ENCODE measurements at regions not wholly inside any gene's neighbourhood (a gene's known extent, or its start where the extent isn't known, plus 50 kb on each side); places are given as distances from the start of the nearest gene placed in this dataset.

- Histone ChIP-seq H3K27me3 (ENCODE audit: control insufficient read depth in 1 of 2, insufficient read depth in 2 of 2, low read length in 2 of 2) (no peaks in the 10 kb centered on the region), H3K27ac (ENCODE audit: low read length) (no peak overlapping the region), H3K4me1 (ENCODE audit: control insufficient read depth, insufficient read depth, low read length) (no peaks in the 10 kb centered on the region), H3K4me3 (ENCODE audit: low read length in 2 of 2) (no peak overlapping the region), H3K36me3 (ENCODE audit: control insufficient read depth in 2 of 2, insufficient read depth in 2 of 2, low read length in 2 of 2) (no peaks in the 10 kb centered on the region), H3K9me3 (ENCODE audit: control insufficient read depth in 2 of 2, low read length in 2 of 2) (no peaks in the 10 kb centered on the region), H3K9ac (ENCODE audit: low read length in 2 of 2) (no peak overlapping the region)
Measured at GRCh38 chr3:117120014-117120413, 410.4 kb downstream of the TUSC7 start.

DNA sequence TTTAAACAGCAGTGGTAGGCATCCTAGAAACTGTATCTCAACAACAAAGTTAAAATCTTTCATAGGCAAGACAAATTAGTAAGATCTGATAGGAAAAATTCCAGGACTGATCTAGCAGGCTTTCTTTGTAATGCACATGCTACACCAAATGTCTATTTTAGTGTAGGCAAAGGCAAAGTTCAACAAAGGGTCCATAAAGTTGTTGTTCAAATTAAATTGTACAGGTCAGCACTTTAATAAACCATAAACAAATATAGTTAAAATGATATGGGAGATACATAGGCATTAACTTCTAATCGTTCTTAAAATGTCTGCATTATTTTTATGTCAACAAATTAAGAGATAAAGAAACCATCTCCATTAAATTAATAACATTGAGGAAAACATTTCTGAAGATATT lies 413.0 kb downstream of the TUSC7 start:
- Histone ChIP-seq H3K36me3 (ENCODE audit: control insufficient read depth in 2 of 2, insufficient read depth in 2 of 2, low read length in 2 of 2) (no peaks in the 10 kb centered on the region), H3K27ac (ENCODE audit: low read length) (no peak overlapping the region), H3K9ac (ENCODE audit: low read length in 2 of 2) (no peak overlapping the region), H3K9me3 (ENCODE audit: control insufficient read depth in 2 of 2, low read length in 2 of 2) (no peaks in the 10 kb centered on the region), H3K4me3 (ENCODE audit: low read length in 2 of 2) (no peak overlapping the region), H3K27me3 (ENCODE audit: control insufficient read depth in 1 of 2, insufficient read depth in 2 of 2, low read length in 2 of 2) (no peaks in the 10 kb centered on the region), H3K4me1 (ENCODE audit: control insufficient read depth, insufficient read depth, low read length) (no peaks in the 10 kb centered on the region)

- H3K4me3 ChIP-seq (ENCODE audit: low read length in 2 of 2): no peak overlapping the region
- H3K27me3 ChIP-seq (ENCODE audit: control insufficient read depth in 1 of 2, insufficient read depth in 2 of 2, low read length in 2 of 2): no peaks in the 10 kb centered on the region
- H3K9ac ChIP-seq (ENCODE audit: low read length in 2 of 2): no peak overlapping the region
- H3K36me3 ChIP-seq (ENCODE audit: control insufficient read depth in 2 of 2, insufficient read depth in 2 of 2, low read length in 2 of 2): no peaks in the 10 kb centered on the region
- no peak overlapping the region for H3K27ac ChIP-seq (ENCODE audit: low read length)
- H3K4me1 ChIP-seq (ENCODE audit: control insufficient read depth, insufficient read depth, low read length): no peaks in the 10 kb centered on the region
- no peaks in the 10 kb centered on the region for H3K9me3 ChIP-seq (ENCODE audit: control insufficient read depth in 2 of 2, low read length in 2 of 2)
Measured at GRCh38 chr3:117126460-117126859, 416.9 kb downstream of the TUSC7 start.

DNA sequence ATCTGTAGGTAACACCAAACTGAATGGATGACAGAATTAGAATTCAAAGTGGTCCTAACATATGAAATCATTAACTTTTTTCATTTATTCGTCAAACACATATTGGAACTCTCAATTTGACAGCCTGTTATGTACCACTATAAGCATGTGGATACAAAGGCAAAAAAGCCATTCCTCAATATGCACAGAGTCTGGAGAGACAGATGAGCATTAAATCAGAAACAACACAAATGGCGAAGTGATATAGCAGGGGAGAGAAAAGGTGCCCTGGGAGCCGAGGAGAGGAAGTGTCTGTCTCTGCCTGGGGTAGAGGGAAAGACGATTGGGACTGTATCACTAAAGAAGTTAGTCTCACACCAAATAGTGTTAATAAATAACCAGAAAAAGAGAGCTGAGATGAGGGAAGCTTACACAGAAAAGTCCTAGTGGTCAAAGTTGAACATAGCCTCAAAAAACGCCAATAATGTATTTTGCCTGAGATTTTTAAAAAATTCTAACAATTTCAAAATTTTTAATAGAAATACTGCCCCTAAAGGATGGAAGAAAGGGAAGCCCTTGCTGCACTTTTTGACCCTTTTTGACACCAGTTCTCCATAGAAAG lies 417.5 kb downstream of the TUSC7 start:
- Histone ChIP-seq H3K27me3 (ENCODE audit: control insufficient read depth in 1 of 2, insufficient read depth in 2 of 2, low read length in 2 of 2) (no peaks in the 10 kb centered on the region), H3K9ac (ENCODE audit: low read length in 2 of 2) (no peak overlapping the region), H3K4me3 (ENCODE audit: low read length in 2 of 2) (no peak overlapping the region), H3K36me3 (ENCODE audit: control insufficient read depth in 2 of 2, insufficient read depth in 2 of 2, low read length in 2 of 2) (no peaks in the 10 kb centered on the region), H3K4me1 (ENCODE audit: control insufficient read depth, insufficient read depth, low read length) (no peaks in the 10 kb centered on the region), H3K27ac (ENCODE audit: low read length) (no peak overlapping the region), H3K9me3 (ENCODE audit: control insufficient read depth in 2 of 2, low read length in 2 of 2) (no peaks in the 10 kb centered on the region)

DNA sequence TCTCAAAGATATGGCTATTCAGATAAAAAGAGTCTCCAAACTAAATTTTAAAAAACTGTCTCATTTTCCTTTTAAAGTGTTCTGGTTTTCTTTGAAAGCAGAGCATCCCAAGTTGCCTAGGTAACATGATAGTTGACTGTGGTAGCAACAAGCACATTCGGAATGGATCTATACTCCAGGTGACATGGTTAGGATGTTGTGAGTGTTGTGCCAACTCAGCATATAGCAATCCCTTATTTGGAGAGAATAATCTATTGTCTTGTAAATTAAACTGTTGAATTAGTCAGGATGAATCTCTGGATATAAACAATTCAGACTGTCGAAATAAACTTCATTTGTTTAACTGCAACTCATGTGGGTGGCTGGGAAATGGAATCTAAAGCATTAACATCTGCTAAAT lies 418.6 kb downstream of the TUSC7 start:
- Histone ChIP-seq H3K9ac (ENCODE audit: low read length in 2 of 2) (no peak overlapping the region), H3K4me3 (ENCODE audit: low read length in 2 of 2) (no peak overlapping the region), H3K4me1 (ENCODE audit: control insufficient read depth, insufficient read depth, low read length) (no peaks in the 10 kb centered on the region), H3K36me3 (ENCODE audit: control insufficient read depth in 2 of 2, insufficient read depth in 2 of 2, low read length in 2 of 2) (no peaks in the 10 kb centered on the region), H3K27ac (ENCODE audit: low read length) (no peak overlapping the region), H3K9me3 (ENCODE audit: control insufficient read depth in 2 of 2, low read length in 2 of 2) (no peaks in the 10 kb centered on the region), H3K27me3 (ENCODE audit: control insufficient read depth in 1 of 2, insufficient read depth in 2 of 2, low read length in 2 of 2) (no peaks in the 10 kb centered on the region)

GRCh38 chr3:117128872-117129271 lies 419.3 kb downstream of the TUSC7 start:
- H3K9me3 ChIP-seq (ENCODE audit: control insufficient read depth in 2 of 2, low read length in 2 of 2): no peaks in the 10 kb centered on the region
- no peak overlapping the region for H3K27ac ChIP-seq (ENCODE audit: low read length)
- no peaks in the 10 kb centered on the region for H3K27me3 ChIP-seq (ENCODE audit: control insufficient read depth in 1 of 2, insufficient read depth in 2 of 2, low read length in 2 of 2)
- no peak overlapping the region for H3K9ac ChIP-seq (ENCODE audit: low read length in 2 of 2)
- no peaks in the 10 kb centered on the region for H3K4me1 ChIP-seq (ENCODE audit: control insufficient read depth, insufficient read depth, low read length)
- H3K4me3 ChIP-seq (ENCODE audit: low read length in 2 of 2): no peak overlapping the region
- no peaks in the 10 kb centered on the region for H3K36me3 ChIP-seq (ENCODE audit: control insufficient read depth in 2 of 2, insufficient read depth in 2 of 2, low read length in 2 of 2)

- Histone ChIP-seq H3K4me1 (ENCODE audit: control insufficient read depth, insufficient read depth, low read length) (no peaks in the 10 kb centered on the region), H3K9me3 (ENCODE audit: control insufficient read depth in 2 of 2, low read length in 2 of 2) (no peaks in the 10 kb centered on the region), H3K27ac (ENCODE audit: low read length) (no peak overlapping the region), H3K9ac (ENCODE audit: low read length in 2 of 2) (no peak overlapping the region), H3K36me3 (ENCODE audit: control insufficient read depth in 2 of 2, insufficient read depth in 2 of 2, low read length in 2 of 2) (no peaks in the 10 kb centered on the region), H3K4me3 (ENCODE audit: low read length in 2 of 2) (no peak overlapping the region), H3K27me3 (ENCODE audit: control insufficient read depth in 1 of 2, insufficient read depth in 2 of 2, low read length in 2 of 2) (no peaks in the 10 kb centered on the region)
Measured at GRCh38 chr3:117129516-117129915, 419.9 kb downstream of the TUSC7 start.

DNA sequence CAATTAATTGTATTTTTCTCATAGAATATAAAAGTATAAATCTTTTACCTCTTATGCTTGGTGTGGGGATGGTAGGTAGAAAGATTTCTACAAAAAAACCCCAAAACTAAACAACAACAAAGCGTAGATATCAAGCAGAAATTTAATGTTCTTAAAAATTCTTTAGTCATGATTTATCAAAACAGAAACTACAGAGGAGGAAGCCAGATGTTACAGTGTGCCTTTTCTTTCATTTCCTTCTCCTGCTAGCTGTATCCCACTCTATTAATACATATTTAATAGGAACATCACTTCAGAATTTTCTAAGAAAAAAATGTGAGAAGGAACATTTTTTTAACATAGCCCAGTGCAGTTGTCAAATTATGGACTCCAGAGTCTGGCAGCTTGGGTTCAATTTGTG lies 420.6 kb downstream of the TUSC7 start:
- Histone ChIP-seq H3K4me3 (ENCODE audit: low read length in 2 of 2) (no peak overlapping the region), H3K27me3 (ENCODE audit: control insufficient read depth in 1 of 2, insufficient read depth in 2 of 2, low read length in 2 of 2) (no peaks in the 10 kb centered on the region), H3K36me3 (ENCODE audit: control insufficient read depth in 2 of 2, insufficient read depth in 2 of 2, low read length in 2 of 2) (no peaks in the 10 kb centered on the region), H3K4me1 (ENCODE audit: control insufficient read depth, insufficient read depth, low read length) (no peaks in the 10 kb centered on the region), H3K9ac (ENCODE audit: low read length in 2 of 2) (no peak overlapping the region), H3K27ac (ENCODE audit: low read length) (no peak overlapping the region), H3K9me3 (ENCODE audit: control insufficient read depth in 2 of 2, low read length in 2 of 2) (no peaks in the 10 kb centered on the region)

- Histone ChIP-seq H3K9ac (ENCODE audit: low read length in 2 of 2) (no peak overlapping the region), H3K27me3 (ENCODE audit: control insufficient read depth in 1 of 2, insufficient read depth in 2 of 2, low read length in 2 of 2) (no peaks in the 10 kb centered on the region), H3K36me3 (ENCODE audit: control insufficient read depth in 2 of 2, insufficient read depth in 2 of 2, low read length in 2 of 2) (no peaks in the 10 kb centered on the region), H3K27ac (ENCODE audit: low read length) (no peak overlapping the region), H3K4me1 (ENCODE audit: control insufficient read depth, insufficient read depth, low read length) (no peaks in the 10 kb centered on the region), H3K4me3 (ENCODE audit: low read length in 2 of 2) (no peak overlapping the region), H3K9me3 (ENCODE audit: control insufficient read depth in 2 of 2, low read length in 2 of 2) (no peaks in the 10 kb centered on the region)
Measured at GRCh38 chr3:117131259-117131658, 421.7 kb downstream of the TUSC7 start.

GRCh38 chr3:117133066-117133465 lies 423.5 kb downstream of the TUSC7 start:
- no peak overlapping the region for H3K4me3 ChIP-seq (ENCODE audit: low read length in 2 of 2)
- H3K9me3 ChIP-seq (ENCODE audit: control insufficient read depth in 2 of 2, low read length in 2 of 2): no peaks in the 10 kb centered on the region
- no peaks in the 10 kb centered on the region for H3K36me3 ChIP-seq (ENCODE audit: control insufficient read depth in 2 of 2, insufficient read depth in 2 of 2, low read length in 2 of 2)
- no peaks in the 10 kb centered on the region for H3K27me3 ChIP-seq (ENCODE audit: control insufficient read depth in 1 of 2, insufficient read depth in 2 of 2, low read length in 2 of 2)
- no peaks in the 10 kb centered on the region for H3K4me1 ChIP-seq (ENCODE audit: control insufficient read depth, insufficient read depth, low read length)
- no peak overlapping the region for H3K27ac ChIP-seq (ENCODE audit: low read length)
- no peak overlapping the region for H3K9ac ChIP-seq (ENCODE audit: low read length in 2 of 2)

- no peaks in the 10 kb centered on the region for H3K36me3 ChIP-seq (ENCODE audit: control insufficient read depth in 2 of 2, insufficient read depth in 2 of 2, low read length in 2 of 2)
- no peaks in the 10 kb centered on the region for H3K9me3 ChIP-seq (ENCODE audit: control insufficient read depth in 2 of 2, low read length in 2 of 2)
- no peak overlapping the region for H3K4me3 ChIP-seq (ENCODE audit: low read length in 2 of 2)
- H3K27me3 ChIP-seq (ENCODE audit: control insufficient read depth in 1 of 2, insufficient read depth in 2 of 2, low read length in 2 of 2): no peaks in the 10 kb centered on the region
- H3K9ac ChIP-seq (ENCODE audit: low read length in 2 of 2): no peak overlapping the region
- no peak overlapping the region for H3K27ac ChIP-seq (ENCODE audit: low read length)
- no peaks in the 10 kb centered on the region for H3K4me1 ChIP-seq (ENCODE audit: control insufficient read depth, insufficient read depth, low read length)
Measured at GRCh38 chr3:117135207-117135606, 425.6 kb downstream of the TUSC7 start.
